Right lobe of liver (tissue), 4 donors: ENCODE measurements at regions not wholly inside any gene's neighbourhood (a gene's known extent, or its start where the extent isn't known, plus 50 kb on each side); places are given as distances from the start of the nearest gene placed in this dataset.

Source experiments
- CTCF ChIP-seq, 4 donors: fragments of 200-600 bp in 3 of 4; fragments of 450-650 bp in 1 of 4; IDR thresholded peaks; one replicate each; pipeline versions ENCODE4 v1.5.1 to v1.8.0; 2016 to 2022; ENCODE audit warnings: antibody characterized with exemption in 4 of 4, mild to moderate bottlenecking in 2 of 4
- POLR2A ChIP-seq: fragments of 450-650 bp; IDR thresholded peaks from one replicate; pipeline ENCODE4 v1.6.1; 2017; ENCODE audit warnings: antibody characterized with exemption, mild to moderate bottlenecking
- donor health status: DM: no; HTN: no; CAD: no.
- donor health status: DM: no; HTN: no; CAD: no.
- donor health status: DM: no; HTN: yes; CAD: no.

- TF ChIP-seq POLR2A (no peak), CTCF (IDR thresholded peaks at IDR 0.05) (no peak)
These were observed 1554.4 kb upstream of the LRRTM1 start for GRCh38 chr2:81858998-81859397.
